HUDEP-2 (cell line): ENCODE measurements at regions not wholly inside any gene's neighbourhood (a gene's known extent, or its start where the extent isn't known, plus 50 kb on each side); places are given as distances from the start of the nearest gene placed in this dataset.

ENCODE experiments used
- DNase-seq, 76 experiments: peaks; one replicate each; lab custom pipeline; 2025; ENCODE audit not compliant: unreplicated experiment in 76 of 76; lab: John Stamatoyannopoulos, UW

DNA sequence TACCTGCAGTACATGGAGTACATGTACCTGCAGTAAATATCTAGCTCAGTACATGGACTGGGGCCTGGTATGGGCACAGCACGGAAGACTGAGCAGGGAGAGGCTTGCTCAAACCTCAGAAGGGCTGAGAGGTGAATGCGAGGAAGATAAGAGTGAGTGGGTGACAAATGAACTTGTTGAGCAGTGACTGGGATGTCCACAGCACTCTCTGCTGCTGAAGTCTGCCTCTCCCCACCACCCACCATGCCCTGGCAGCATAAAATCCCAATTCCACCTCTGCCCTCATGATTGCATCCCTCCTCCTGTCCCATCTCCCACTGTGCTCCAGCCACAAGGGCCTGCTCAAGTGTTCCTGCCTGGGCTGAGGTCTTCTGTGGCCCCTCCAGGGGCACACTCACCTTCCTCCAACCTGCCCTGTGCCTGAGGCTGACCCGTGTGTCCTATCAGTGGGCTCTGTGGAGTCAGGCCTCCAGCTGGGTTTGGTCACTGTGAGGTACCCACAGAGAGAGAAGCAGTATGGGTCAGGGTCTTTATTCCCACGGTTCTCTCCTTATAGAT lies 114.2 kb downstream of the FOXD2 start:
- no peak for DNase-seq

GRCh38 chr1:47554082-47554481 lies 116.2 kb downstream of the FOXD2 start:
- no peak for DNase-seq

DNA sequence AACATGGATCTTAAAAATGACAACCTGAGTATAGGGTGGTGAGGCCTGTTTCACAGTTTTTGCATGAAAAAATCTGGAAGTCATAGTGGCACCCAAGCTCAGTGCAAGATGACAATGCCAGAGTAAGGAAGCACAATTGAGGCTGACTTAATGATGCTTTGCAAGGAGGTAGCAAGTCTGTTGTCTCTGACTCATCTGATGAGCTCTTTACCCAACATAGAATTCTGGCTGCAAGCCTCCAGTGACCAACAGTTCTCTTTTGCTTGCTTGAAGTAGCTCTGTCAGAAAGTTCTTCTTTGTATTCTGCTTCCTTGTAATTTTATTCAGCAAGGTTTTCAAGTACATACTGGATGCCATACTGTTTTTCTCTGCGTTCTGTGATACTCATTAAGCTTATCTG lies 117.1 kb downstream of the FOXD2 start:
- no peak for DNase-seq

DNA sequence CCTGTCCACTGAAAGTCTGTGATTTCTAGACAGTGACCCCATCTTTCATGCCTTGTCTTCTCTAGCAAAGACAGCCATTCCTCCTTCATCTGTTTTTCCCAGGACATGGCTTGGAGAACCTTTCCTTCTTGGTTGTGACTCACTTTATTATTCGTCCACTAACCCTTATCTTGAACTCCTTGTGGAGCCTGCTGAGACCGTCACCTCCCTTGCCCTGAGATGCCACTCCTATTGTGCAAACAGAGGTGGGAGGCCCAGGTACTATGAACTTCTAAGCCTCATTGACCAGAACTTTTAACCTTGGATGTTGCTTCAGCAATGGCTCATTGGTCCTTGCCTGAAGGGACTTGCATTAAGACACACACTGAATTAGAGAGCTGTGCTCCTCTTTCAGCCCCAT lies 117.5 kb downstream of the FOXD2 start:
- no peak for DNase-seq

DNA sequence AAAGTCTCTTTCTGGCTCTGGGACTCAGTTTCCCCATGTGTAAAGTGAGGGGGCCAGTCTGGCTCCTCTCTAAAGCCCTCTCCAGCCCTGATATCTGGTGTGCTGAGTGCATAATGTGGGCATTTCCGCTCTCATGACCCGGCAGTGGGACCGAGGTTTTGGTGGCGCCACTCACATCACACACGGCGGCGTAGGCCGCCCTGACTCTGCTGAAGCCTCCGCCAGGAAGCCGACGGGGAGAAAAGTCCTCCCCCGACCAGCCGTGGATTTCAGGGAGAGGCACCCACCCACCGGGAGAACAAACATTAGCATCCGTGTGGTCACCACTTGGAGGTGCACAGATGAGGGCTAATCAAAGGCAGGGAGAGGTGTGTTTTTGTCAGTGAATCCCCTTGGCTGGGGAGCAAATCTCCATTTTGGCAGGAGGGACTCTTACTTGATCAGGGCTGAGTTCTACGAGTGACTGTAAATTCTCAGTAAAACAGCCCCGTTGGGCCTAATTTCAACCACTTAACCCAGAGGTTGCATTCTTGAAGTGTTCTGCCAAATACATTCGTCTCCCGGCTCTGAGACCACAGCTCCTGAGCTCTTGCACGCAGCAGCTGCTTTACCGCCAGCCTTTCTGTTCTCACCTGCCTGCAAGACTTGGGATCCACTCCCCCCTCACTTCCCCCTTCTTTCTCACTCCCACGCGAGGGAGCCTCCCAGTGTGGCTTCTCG lies 118.2 kb downstream of the FOXD2 start:
- no peak for DNase-seq

DNA sequence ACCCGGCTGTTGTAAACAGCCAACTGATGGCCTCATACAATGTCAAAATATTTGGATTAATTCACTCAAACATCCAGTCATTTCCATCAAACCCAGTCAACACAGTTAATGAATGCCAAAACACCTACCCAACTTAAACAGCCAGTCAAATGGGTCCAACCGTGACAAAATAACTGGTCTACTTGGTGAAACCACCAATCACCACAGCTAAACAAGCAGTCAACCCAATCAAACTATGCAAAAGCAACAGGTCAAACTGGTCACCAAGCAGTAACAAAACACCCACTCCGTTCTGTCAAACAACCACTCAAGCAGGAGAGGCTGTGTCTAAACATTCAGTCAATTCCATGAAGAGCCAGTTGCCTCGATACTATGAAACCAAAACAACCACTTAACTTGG lies 119.2 kb downstream of the FOXD2 start:
- DNase-seq: no peak

DNA sequence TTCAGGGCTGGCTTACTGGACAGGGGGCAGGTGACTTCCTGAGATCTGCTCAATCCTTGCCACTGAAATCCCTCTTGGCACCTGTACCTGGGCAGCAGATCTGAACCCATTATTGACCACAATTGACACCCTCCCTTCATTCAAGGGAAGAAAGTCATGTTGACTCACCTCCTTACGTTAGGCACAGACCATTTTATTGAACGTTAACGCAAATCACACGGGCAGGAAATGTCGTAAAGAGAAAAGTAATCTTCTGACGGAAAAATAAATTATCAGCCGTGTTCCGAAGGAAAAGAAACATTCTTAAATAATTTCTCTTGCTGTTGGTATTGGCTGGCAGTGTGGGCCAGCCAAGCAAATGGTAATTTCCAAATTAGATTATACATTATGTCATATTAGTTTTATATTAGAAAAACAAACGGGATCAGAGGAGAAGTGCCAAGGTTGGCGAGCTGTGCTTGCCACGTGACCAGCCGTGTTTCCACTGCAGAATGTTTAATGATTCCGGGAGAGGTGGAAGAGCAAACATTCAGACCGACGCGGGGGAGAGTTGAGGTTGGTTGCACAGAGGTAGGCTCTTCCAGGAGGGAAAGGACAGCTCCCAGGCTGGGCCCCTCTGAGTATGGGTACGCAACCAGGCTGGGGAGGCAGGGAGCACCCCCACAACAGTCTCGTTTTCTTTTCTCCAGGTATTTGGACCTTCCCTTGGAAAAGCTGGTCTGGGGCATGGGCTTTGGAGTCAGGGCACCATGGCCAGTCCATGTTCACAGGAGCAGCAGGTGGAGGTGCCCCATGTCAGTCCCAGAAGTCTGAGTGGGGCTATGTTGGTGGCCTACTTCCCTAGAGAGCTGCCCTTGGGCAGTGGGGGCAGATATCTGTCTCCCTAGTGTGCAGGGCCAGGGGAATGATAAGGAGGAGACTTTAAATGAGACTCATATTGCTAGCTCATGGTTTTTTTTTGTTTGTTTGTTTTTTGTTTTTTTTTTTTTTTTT lies 121.1 kb downstream of the FOXD2 start:
- DNase-seq: no peak

GRCh38 chr1:47559944-47560695 lies 122.3 kb downstream of the FOXD2 start:
- DNase-seq: no peak

GRCh38 chr1:47561523-47562007 lies 123.7 kb downstream of the FOXD2 start:
- DNase-seq: no peak

DNA sequence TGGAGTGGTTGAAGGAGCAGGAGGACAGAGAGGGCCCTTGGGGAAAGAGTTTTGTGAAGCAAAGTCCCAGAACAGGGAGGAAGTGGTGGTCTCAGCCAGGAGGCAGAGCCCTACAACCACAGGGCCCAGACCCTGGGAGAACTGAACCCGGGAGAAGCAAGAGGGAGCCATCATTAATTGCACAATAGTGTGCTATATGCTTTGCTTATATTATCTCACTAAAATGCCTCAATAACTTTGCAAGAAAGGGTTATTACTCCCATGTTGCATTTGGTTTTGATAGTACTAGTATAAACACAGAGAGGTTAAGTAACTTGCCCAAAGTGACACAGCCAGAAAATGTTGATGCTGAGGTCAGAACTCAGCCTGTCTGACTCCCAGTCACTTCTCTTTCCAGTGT lies 124.3 kb downstream of the FOXD2 start:
- DNase-seq: no peak

GRCh38 chr1:47562799-47563198 lies 125.0 kb downstream of the FOXD2 start:
- DNase-seq: no peak

DNA sequence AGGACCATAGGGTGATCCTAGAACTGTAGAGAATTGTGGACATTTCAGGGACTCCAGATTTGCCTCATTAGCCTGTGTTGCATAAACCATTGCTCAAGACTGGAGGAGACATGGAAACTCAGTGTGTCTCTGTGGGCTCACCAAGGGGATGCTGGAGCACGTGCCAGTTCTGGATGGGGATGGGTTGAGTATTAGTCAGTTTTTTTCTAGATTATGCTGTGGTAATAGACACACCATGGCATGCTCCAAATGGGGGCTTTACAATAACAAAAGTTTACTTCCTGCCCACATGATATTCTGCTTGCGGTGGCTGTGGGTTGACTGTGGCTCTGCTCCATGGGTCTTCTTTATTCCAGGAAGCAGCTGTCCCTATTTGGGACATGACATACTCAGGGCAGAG lies 125.4 kb downstream of the FOXD2 start:
- no peak for DNase-seq

GRCh38 chr1:47564570-47564969 lies 126.7 kb downstream of the FOXD2 start:
- DNase-seq: no peak

DNA sequence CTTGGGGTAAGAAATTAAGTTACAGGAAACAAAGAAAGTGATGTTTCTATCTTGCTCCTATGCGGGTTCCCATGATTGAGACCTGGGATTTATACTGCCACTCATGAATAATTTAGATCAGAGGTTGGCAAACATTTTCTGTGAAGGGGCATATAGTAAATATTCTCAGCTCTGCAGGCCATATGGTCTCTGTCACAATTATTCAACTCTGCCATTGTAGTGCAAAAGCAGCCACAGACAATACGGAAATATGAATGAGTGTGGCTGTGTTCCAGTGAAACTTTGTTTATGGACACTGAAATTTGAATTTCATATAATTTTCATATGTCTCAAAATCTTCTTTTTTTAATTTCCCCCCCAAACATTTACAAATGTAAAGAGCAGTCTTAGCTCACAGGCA lies 127.2 kb downstream of the FOXD2 start:
- no peak for DNase-seq

DNA sequence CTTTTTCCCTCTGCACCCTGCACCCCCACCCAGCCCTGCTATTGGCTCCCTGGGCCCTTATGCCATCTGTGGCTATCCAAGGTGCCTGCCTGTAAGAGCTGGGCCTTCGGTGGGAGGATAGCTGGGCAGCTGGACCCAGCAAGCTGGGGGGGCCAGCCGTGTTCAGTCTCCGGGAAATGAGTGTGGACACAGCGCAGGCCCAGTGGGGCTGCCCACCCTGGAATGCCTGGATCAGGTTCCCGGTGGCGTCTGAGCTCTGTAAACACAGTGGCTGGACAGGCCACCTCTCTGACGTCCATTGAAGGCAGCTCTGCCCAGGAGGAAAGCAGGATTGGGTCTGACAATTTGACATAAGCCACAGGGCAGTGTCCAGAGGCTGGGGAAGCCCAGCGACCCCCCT lies 127.8 kb downstream of the FOXD2 start:
- DNase-seq: no peak

DNA sequence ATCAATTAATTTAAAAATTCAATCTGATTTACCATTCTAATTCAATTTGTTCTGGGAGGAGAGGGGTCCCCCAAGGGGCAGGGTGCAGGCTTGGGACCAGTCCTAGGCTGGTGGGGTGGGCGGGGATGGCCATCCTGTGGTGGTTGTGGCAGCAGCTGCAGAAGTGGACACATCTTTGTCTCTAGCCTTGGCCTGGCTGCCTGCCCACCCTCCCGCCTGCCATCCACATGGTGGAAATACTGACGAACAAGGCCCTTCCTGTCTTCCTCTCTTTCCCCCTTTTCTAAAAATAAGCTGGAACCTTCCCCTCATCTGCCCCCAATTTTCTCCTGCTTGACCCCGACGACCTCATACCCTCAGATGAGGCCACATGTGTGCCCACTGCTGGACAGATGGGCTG lies 130.9 kb downstream of the FOXD2 start:
- DNase-seq: no peak

GRCh38 chr1:47569261-47569660 lies 131.4 kb downstream of the FOXD2 start:
- DNase-seq: no peak

DNA sequence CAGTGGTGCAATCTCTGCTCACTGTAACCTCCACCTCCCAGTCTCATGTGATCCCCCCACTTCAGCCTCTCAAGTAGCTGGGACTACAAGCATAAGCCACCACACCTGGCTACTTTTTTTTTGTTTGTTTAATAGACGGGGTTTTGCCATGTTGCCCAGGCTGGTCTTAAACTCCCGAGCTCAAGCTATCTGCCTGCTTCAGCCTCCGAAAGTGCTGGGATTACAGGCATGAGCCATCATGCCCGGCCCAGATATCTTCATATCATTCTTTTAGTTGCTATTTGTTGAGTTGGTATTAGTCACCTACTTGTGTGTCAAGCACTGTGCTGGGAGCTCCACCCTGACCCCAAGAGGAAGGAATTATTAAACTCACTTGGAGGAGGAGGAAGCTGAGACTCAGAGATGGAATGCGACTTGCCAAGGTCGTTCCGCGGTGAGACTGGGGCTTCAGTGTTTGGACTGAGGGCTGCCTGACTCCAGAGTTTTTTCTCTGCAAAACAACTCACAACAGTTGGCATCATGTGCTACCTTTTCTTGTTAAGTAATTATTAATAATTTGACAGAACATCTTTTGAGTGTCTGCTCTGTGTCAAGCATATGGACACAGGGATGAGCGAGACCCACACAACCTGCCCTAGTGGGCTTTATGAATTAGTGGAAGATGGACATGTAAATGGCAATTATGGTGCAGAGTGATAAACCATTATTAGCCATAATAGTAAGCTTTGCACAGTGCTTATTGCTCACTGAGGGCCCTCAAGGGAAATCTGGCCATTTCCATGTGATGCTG lies 132.0 kb downstream of the FOXD2 start:
- DNase-seq: no peak

GRCh38 chr1:47571161-47571560 lies 133.3 kb downstream of the FOXD2 start:
- no peak for DNase-seq

DNA sequence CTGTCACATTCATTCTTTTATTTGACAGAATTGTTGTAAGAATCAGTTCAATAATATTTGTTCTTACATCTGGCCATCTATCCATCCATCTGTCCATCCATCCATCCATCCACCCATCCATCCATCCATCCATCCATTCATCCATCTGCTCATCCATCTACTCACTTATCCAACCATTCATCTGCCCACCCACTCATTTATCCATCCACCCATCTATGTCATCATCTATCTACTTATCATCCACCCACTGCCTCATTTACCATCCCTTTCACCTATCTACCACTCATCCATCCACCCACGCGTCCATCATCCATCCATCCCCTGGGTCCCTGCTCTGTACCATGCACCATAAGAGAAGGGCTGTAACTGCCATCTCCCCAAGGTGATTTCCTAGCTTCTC lies 134.1 kb downstream of the FOXD2 start:
- no peak for DNase-seq
